Mesenchymal stem cell (in vitro differentiated cells and primary cell): ENCODE measurements at regions not wholly inside any gene's neighbourhood (a gene's known extent, or its start where the extent isn't known, plus 50 kb on each side); places are given as distances from the start of the nearest gene placed in this dataset.
A peak's percentile ranks its signal among the peaks of the same experiment; 100 is the strongest.

ENCODE experiments used
- DNase-seq: peaks from one replicate; pipeline ENCODE4 v3.0.0-alpha.2; 2013
- H2AFZ ChIP-seq: one replicate; pipeline ENCODE4 v1.6.1; 2013; ENCODE audit warnings: low read depth, mild to moderate bottlenecking, control low read depth, inconsistent platforms, low read length, moderate library complexity
- H2AK5ac ChIP-seq: 2 replicates; pipeline ENCODE4 v1.6.1; 2013; ENCODE audit warnings: low read length, moderate library complexity, mild to moderate bottlenecking, inconsistent platforms; ENCODE audit not compliant: severe bottlenecking
- H2BK120ac ChIP-seq: one replicate; pipeline ENCODE4 v1.6.1; 2013; ENCODE audit warnings: low read depth, mild to moderate bottlenecking, inconsistent platforms, low read length, moderate library complexity
- H2BK12ac ChIP-seq, 2 experiments: one replicate each; pipeline ENCODE4 v1.6.1; 2013; ENCODE audit warnings: inconsistent platforms in 2 of 2, low read length in 2 of 2, mild to moderate bottlenecking in 2 of 2, moderate library complexity in 2 of 2, control low read depth in 1 of 2
- H2BK15ac ChIP-seq: one replicate; pipeline ENCODE4 v1.6.1; 2013; ENCODE audit warnings: mild to moderate bottlenecking, low read depth, inconsistent platforms; ENCODE audit not compliant: poor library complexity, severe bottlenecking
- H2BK5ac ChIP-seq: 2 replicates; pipeline ENCODE4 v1.6.1; 2013; ENCODE audit warnings: low read depth, mild to moderate bottlenecking, low read length, control low read depth, inconsistent platforms; ENCODE audit not compliant: poor library complexity, severe bottlenecking
- H3K14ac ChIP-seq, 2 experiments: one replicate each; pipeline ENCODE4 v1.6.1; 2013; ENCODE audit warnings: inconsistent platforms in 2 of 2, low read length in 2 of 2, control low read depth in 1 of 2, mild to moderate bottlenecking in 1 of 2, moderate library complexity in 1 of 2
- H3K18ac ChIP-seq, 2 experiments: one replicate each; pipeline ENCODE4 v1.6.1; 2013; ENCODE audit warnings: inconsistent platforms in 2 of 2, low read length in 2 of 2, control low read depth in 1 of 2, low read depth in 1 of 2, mild to moderate bottlenecking in 1 of 2
- H3K23ac ChIP-seq, 2 experiments: one replicate each; pipeline ENCODE4 v1.6.1; 2013; ENCODE audit warnings: inconsistent platforms in 2 of 2, low read length in 2 of 2, mild to moderate bottlenecking in 2 of 2, moderate library complexity in 2 of 2, control low read depth in 1 of 2
- H3K27ac ChIP-seq: 2 replicates; pipeline ENCODE4 v1.5.1; 2013; ENCODE audit warnings: mild to moderate bottlenecking, moderate library complexity, low read length, control low read depth, inconsistent platforms; ENCODE audit not compliant: poor library complexity, severe bottlenecking
- H3K27me3 ChIP-seq, 2 experiments: 2 replicates each; pipeline versions ENCODE4 v1.6.1 to v1.7.0; 2013; ENCODE audit warnings: low read length in 2 of 2, mild to moderate bottlenecking in 2 of 2, moderate library complexity in 2 of 2, control low read depth in 1 of 2, inconsistent platforms in 1 of 2; ENCODE audit not compliant: control insufficient read depth in 1 of 2, insufficient read depth in 1 of 2
- H3K36me3 ChIP-seq, 2 experiments: 2 replicates each; pipeline versions ENCODE4 v1.6.1 to v1.7.0; 2013; ENCODE audit warnings: low read length in 2 of 2, control low read depth in 1 of 2, inconsistent platforms in 1 of 2, low read depth in 1 of 2, mild to moderate bottlenecking in 1 of 2; ENCODE audit not compliant: insufficient read depth in 2 of 2, control insufficient read depth in 1 of 2
- H3K4ac ChIP-seq, 2 experiments: one replicate each; pipeline ENCODE4 v1.6.1; 2013; ENCODE audit warnings: inconsistent platforms in 2 of 2, low read length in 2 of 2, mild to moderate bottlenecking in 2 of 2, moderate library complexity in 2 of 2, control low read depth in 1 of 2, low read depth in 1 of 2
- H3K4me1 ChIP-seq: 2 replicates; pipeline ENCODE4 v1.6.1; 2013; ENCODE audit warnings: low read depth, low read length, control low read depth; ENCODE audit not compliant: control insufficient read depth, insufficient read depth
- H3K4me2 ChIP-seq: 2 replicates; pipeline ENCODE4 v1.6.1; 2013; ENCODE audit warnings: low read length, mild to moderate bottlenecking, inconsistent platforms; ENCODE audit not compliant: poor library complexity, severe bottlenecking
- H3K4me3 ChIP-seq, 2 experiments: 2 replicates each; pipeline versions ENCODE4 v1.5.1 to v1.7.0; 2013; ENCODE audit warnings: low read length in 2 of 2, mild to moderate bottlenecking in 2 of 2, control low read depth in 1 of 2, low read depth in 1 of 2; ENCODE audit not compliant: insufficient read depth in 1 of 2
- H3K79me1 ChIP-seq: replicated peaks from 2 replicates; pipeline ENCODE4 v1.6.1; 2013; ENCODE audit warnings: mild to moderate bottlenecking, control low read depth, low read length, inconsistent platforms; ENCODE audit not compliant: poor library complexity, severe bottlenecking
- H3K9ac ChIP-seq: 2 replicates; pipeline ENCODE4 v1.7.0; 2013; ENCODE audit warnings: mild to moderate bottlenecking, low read length, moderate library complexity
- H3K9me3 ChIP-seq: 2 replicates; pipeline ENCODE4 v1.7.0; 2013; ENCODE audit warnings: mild to moderate bottlenecking, low read length; ENCODE audit not compliant: control insufficient read depth
- H4K8ac ChIP-seq: one replicate; pipeline ENCODE4 v1.6.1; 2013; ENCODE audit warnings: inconsistent platforms, mild to moderate bottlenecking, low read length, moderate library complexity
- H4K91ac ChIP-seq: one replicate; pipeline ENCODE4 v1.6.1; 2013; ENCODE audit warnings: mild to moderate bottlenecking, low read length, inconsistent platforms
- WGBS: methylation state at CpG from one replicate; pipeline ENCODE4 v1.1.7; 2013; ENCODE audit warnings: mixed read lengths; 5-methylcytosine and 5-hydroxymethylcytosine counted together

- no peak overlapping the region for H4K91ac ChIP-seq
- no peak overlapping the region for H3K27ac ChIP-seq
- no peak overlapping the region for H3K18ac ChIP-seq
- H3K27me3 ChIP-seq: no peaks in the 10 kb centered on the region
- no peak overlapping the region for H3K4ac ChIP-seq
- H2AFZ ChIP-seq: no peak overlapping the region
- H3K36me3 ChIP-seq: no peaks in the 10 kb centered on the region
- peak; percentile 55 for DNase-seq
- no peak overlapping the region for H3K9ac ChIP-seq
- no peak overlapping the region for H3K14ac ChIP-seq
- peaks cover 1% of the 10 kb centered on the region for H3K9me3 ChIP-seq
- no peaks in the 10 kb centered on the region for H3K79me1 ChIP-seq
- no peak overlapping the region for H2AK5ac ChIP-seq
- no peak overlapping the region for H4K8ac ChIP-seq
- no peak overlapping the region for H2BK15ac ChIP-seq
- H2BK12ac ChIP-seq: no peak overlapping the region
- H2BK5ac ChIP-seq: no peak overlapping the region
- no peak overlapping the region for H2BK120ac ChIP-seq
- H3K4me3 ChIP-seq: no peak overlapping the region
- H3K23ac ChIP-seq: no peak overlapping the region
- no peak overlapping the region for H3K4me2 ChIP-seq
- H3K4me1 ChIP-seq: no peaks in the 10 kb centered on the region
Observed at GRCh38 chr16:64184156-64184555, 937.7 kb downstream of the CDH11 start.

DNA sequence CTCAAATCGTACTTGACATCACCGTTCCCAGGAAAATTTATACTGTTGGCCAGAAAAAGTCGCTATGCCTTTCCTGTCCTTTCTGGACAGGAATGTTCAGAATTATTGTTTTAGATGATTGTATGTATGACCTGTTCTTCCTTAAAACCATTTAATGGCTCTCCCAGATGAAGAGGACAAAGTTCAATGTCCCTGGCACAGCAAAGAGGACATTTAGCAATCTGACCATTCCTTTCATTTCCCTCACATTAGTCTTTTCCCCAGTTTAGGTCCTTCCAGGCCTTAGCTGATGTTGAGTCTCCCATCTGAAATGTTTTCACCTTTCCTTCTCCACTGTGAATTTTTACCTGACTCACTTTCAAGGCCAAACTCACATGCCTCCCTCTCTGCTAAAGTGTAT, 938.9 kb downstream of the CDH11 start:
- Histone ChIP-seq H3K36me3 (no peaks in the 10 kb centered on the region), H3K27ac (no peak overlapping the region), H3K23ac (no peak overlapping the region), H3K4ac (no peak overlapping the region), H2BK5ac (no peak overlapping the region), H2BK120ac (no peak overlapping the region), H3K18ac (peak overlapping the region in 1 of 2 experiments; percentile 8), H3K14ac (no peak overlapping the region), H2BK12ac (no peak overlapping the region), H2BK15ac (no peak overlapping the region), H3K4me3 (no peak overlapping the region), H3K79me1 (no peaks in the 10 kb centered on the region), H4K8ac (no peak overlapping the region), H4K91ac (no peak overlapping the region), H3K9me3 (peaks cover 11% of the 10 kb centered on the region), H3K4me1 (no peaks in the 10 kb centered on the region), H2AFZ (no peak overlapping the region), H3K27me3 (no peaks in the 10 kb centered on the region), H3K4me2 (no peak overlapping the region), H2AK5ac (no peak overlapping the region), H3K9ac (no peak overlapping the region)
- 90% methylated on average over 3 of the region's 3 CpGs for WGBS
- no peak for DNase-seq

DNA sequence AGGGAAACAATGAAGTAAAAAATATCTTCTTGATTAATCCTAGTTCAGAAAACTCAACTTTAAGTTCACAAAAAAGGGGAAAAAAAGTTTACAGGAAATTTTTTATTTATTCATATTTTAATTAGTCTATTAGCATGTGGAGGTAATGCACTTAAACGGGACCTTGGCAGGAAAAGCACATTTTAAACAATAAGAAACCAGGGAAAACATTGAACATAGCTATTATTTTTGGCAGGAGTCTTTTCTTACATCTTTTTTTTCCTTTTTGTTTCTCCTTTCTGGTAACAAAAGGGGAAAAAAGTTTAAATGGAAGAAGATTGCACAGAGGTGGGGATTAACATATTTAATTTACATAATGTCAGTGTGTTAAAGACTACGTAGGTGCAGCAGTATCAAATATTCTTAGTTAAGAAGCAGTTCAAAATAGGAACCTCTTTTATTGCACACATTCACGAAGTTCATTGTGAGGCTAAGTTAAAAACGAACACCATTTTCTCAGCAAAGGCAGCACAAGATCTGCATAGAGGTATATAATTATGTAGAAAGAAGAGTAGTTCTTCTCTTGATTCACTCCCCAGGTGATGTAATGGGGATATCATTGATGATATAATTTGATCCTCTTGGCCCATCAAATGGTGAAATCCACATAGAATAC, 940.5 kb downstream of the CDH11 start:
- no peak overlapping the region for H2AFZ ChIP-seq
- H4K8ac ChIP-seq: no peak overlapping the region
- H3K36me3 ChIP-seq: no peaks in the 10 kb centered on the region
- H3K18ac ChIP-seq: no peak overlapping the region
- DNase-seq: no peak
- H3K14ac ChIP-seq: no peak overlapping the region
- no peaks in the 10 kb centered on the region for H3K79me1 ChIP-seq
- no CpG with 5 or more reads among the region's 4 CpGs for WGBS
- H3K23ac ChIP-seq: no peak overlapping the region
- peak overlapping the region; percentile 93 for H3K27ac ChIP-seq
- no peak overlapping the region for H4K91ac ChIP-seq
- no peak overlapping the region for H2BK5ac ChIP-seq
- H3K4me1 ChIP-seq: no peaks in the 10 kb centered on the region
- H2AK5ac ChIP-seq: no peak overlapping the region
- H3K4me2 ChIP-seq: no peak overlapping the region
- H3K9me3 ChIP-seq: peaks cover 13% of the 10 kb centered on the region
- H3K27me3 ChIP-seq: no peaks in the 10 kb centered on the region
- H2BK12ac ChIP-seq: no peak overlapping the region
- no peak overlapping the region for H3K4me3 ChIP-seq
- no peak overlapping the region for H2BK15ac ChIP-seq
- no peak overlapping the region for H3K4ac ChIP-seq
- no peak overlapping the region for H3K9ac ChIP-seq
- no peak overlapping the region for H2BK120ac ChIP-seq

GRCh38 chr16:64180136-64180900, 941.5 kb downstream of the CDH11 start:
- Histone ChIP-seq H3K4me2 (no peak overlapping the region), H4K91ac (no peak overlapping the region), H3K27ac (peak overlapping the region; percentile 93), H2BK12ac (no peak overlapping the region), H4K8ac (no peak overlapping the region), H3K4me1 (no peaks in the 10 kb centered on the region), H2BK15ac (no peak overlapping the region), H3K9ac (no peak overlapping the region), H3K9me3 (peaks cover 13% of the 10 kb centered on the region), H3K23ac (no peak overlapping the region), H3K4ac (no peak overlapping the region), H3K18ac (no peak overlapping the region), H3K4me3 (no peak overlapping the region), H3K36me3 (no peaks in the 10 kb centered on the region), H3K79me1 (no peaks in the 10 kb centered on the region), H3K14ac (no peak overlapping the region), H2BK5ac (peak overlapping the region; percentile 40), H3K27me3 (no peaks in the 10 kb centered on the region), H2BK120ac (no peak overlapping the region), H2AFZ (no peak overlapping the region), H2AK5ac (no peak overlapping the region)
- DNase-seq: no peak
- 89% methylated on average over 2 of the region's 4 CpGs for WGBS
